ENCODE measurements at regions not wholly inside any gene's neighbourhood (a gene's known extent, or its start where the extent isn't known, plus 50 kb on each side); places are given as distances from the start of the nearest gene placed in this dataset.

- no peak for DNase-seq
These were observed 226.5 kb downstream of the PTPRC start for GRCh38 chr1:198865319-198865718.

GRCh38 chr1:198867182-198867581, 228.3 kb downstream of the PTPRC start:
- no peak for DNase-seq

GRCh38 chr1:198873696-198874230, 234.9 kb downstream of the PTPRC start:
- no peak for DNase-seq

- DNase-seq, result peak; percentile 77
These were observed 237.6 kb downstream of the PTPRC start for GRCh38 chr1:198876371-198876871.

- no peak for DNase-seq
These were observed 239.7 kb downstream of the PTPRC start for GRCh38 chr1:198878566-198878965.

- no peak for DNase-seq
These were observed 241.0 kb downstream of the PTPRC start for GRCh38 chr1:198879711-198880306.

GRCh38 chr1:198880397-198880796, 241.6 kb downstream of the PTPRC start:
- DNase-seq, result no peak

GRCh38 chr1:198880818-198881597, 242.2 kb downstream of the PTPRC start:
- no peak for DNase-seq

GRCh38 chr1:198883184-198883583, 244.3 kb downstream of the PTPRC start:
- no peak for DNase-seq

GRCh38 chr1:198887866-198888265, 249.0 kb downstream of the PTPRC start:
- no peak for DNase-seq

GRCh38 chr1:198888379-198888943, 249.6 kb downstream of the PTPRC start:
- no peak for DNase-seq

- no peak for DNase-seq
These were observed 250.3 kb downstream of the PTPRC start for GRCh38 chr1:198889101-198889500.

GRCh38 chr1:198889749-198890148, 250.9 kb downstream of the PTPRC start:
- no peak for DNase-seq

- DNase-seq, result no peak
These were observed 251.5 kb downstream of the PTPRC start for GRCh38 chr1:198890214-198890930.

- no peak for DNase-seq
These were observed 253.2 kb downstream of the PTPRC start for GRCh38 chr1:198892065-198892464.

GRCh38 chr1:198893141-198893540, 254.3 kb downstream of the PTPRC start:
- no peak for DNase-seq

- DNase-seq, result no peak
These were observed 255.1 kb downstream of the PTPRC start for GRCh38 chr1:198893763-198894444.

- no peak for DNase-seq
These were observed 262.4 kb downstream of the PTPRC start for GRCh38 chr1:198901266-198901665.

- peak; percentile 25 for DNase-seq
These were observed 263.8 kb downstream of the PTPRC start for GRCh38 chr1:198902655-198903054.

GRCh38 chr1:198903203-198903602, 264.4 kb downstream of the PTPRC start:
- peak; percentile 42 for DNase-seq

- no peak for DNase-seq
These were observed 264.8 kb downstream of the PTPRC start for GRCh38 chr1:198903621-198904020.

GRCh38 chr1:198904321-198904720, 265.5 kb downstream of the PTPRC start:
- DNase-seq, result no peak

Data from retina (tissue), 1 donor.